Kidney (tissue), 13 donors: ENCODE measurements at regions not wholly inside any gene's neighbourhood (a gene's known extent, or its start where the extent isn't known, plus 50 kb on each side); places are given as distances from the start of the nearest gene placed in this dataset.

Experiments
- DNase-seq, 5 donors: peaks; one replicate each; pipeline ENCODE4 v3.0.0-alpha.2; 2013 to 2020
- FAIRE-seq: peaks from 2 replicates; lab custom pipeline; 2012; peaks lifted over from hg19 to GRCh38; lab: Jason Lieb, UNC
- H3K27ac ChIP-seq, 2 donors: one replicate each; pipeline ENCODE4 v1.7.0; 2013; ENCODE audit warnings: low read depth in 2 of 2, low read length in 2 of 2, inconsistent platforms in 1 of 2
- H3K27me3 ChIP-seq: one replicate; pipeline ENCODE4 v1.7.1; 2013; ENCODE audit warnings: low read length, inconsistent platforms; ENCODE audit not compliant: control insufficient read depth, insufficient read depth
- H3K36me3 ChIP-seq, 3 donors: one replicate each; pipeline versions ENCODE4 v1.7.0 to v1.7.1; 2013; ENCODE audit warnings: low read length in 3 of 3, control low read depth in 1 of 3, inconsistent platforms in 1 of 3; ENCODE audit not compliant: insufficient read depth in 3 of 3, control insufficient read depth in 2 of 3
- H3K4me1 ChIP-seq, 3 donors: one replicate each; pipeline versions ENCODE4 v1.7.0 to v1.7.1; 2013; ENCODE audit warnings: low read length in 3 of 3, inconsistent platforms in 1 of 3, low read depth in 1 of 3; ENCODE audit not compliant: control insufficient read depth in 2 of 3, insufficient read depth in 2 of 3
- H3K4me3 ChIP-seq, 3 donors: one replicate each; pipeline versions ENCODE4 v1.7.0 to v1.8.1; 2013; ENCODE audit warnings: low read length in 3 of 3, control low read depth in 1 of 3, inconsistent platforms in 1 of 3
- H3K9ac ChIP-seq, 3 donors: one replicate each; pipeline versions ENCODE4 v1.7.0 to v1.7.1; 2013; ENCODE audit warnings: low read length in 3 of 3, control low read depth in 1 of 3, inconsistent platforms in 1 of 3
- H3K9me3 ChIP-seq, 3 donors: one replicate each; pipeline versions ENCODE4 v1.7.0 to v1.7.1; 2013; ENCODE audit warnings: low read length in 3 of 3, control low read depth in 1 of 3, inconsistent platforms in 1 of 3; ENCODE audit not compliant: control insufficient read depth in 2 of 3, insufficient read depth in 1 of 3
- CTCF ChIP-seq: IDR thresholded peaks from 3 replicates; pipeline ENCODE4 v1.5.1; 2012; ENCODE audit warnings: mild to moderate bottlenecking, moderate library complexity, borderline replicate concordance; ENCODE audit not compliant: insufficient read depth; ENCODE audit errors: extremely low read depth
- intact Hi-C: fragments of 100-400 bp; cut with DNase I; formaldehyde crosslinking; loops from one replicate; pipeline ENCODE4 v1.11.1; 2022
- donor health status: control.
- donor health status: control.
- donor health status: control.
- donor health status: control.
- donor health status: control.
- donor health status: DM: yes; HTN: yes; CAD: no.
- donor health status: Normal renal cell carcinoma (clear cell type).

- no peaks in the 10 kb centered on the region for H3K9me3 ChIP-seq
- no peak for TF ChIP-seq CTCF
- intact Hi-C loops = no loop called here
- no peaks in the 10 kb centered on the region for H3K36me3 ChIP-seq
- no peaks in the 10 kb centered on the region for H3K27me3 ChIP-seq
- no peak overlapping the region for H3K9ac ChIP-seq
- no peak overlapping the region for H3K27ac ChIP-seq
- H3K4me3 ChIP-seq = no peak overlapping the region
- no peaks in the 10 kb centered on the region for H3K4me1 ChIP-seq
- no peak for FAIRE-seq
- no peak for DNase-seq
Measured at GRCh38 chrX:25941087-25941486, 197.1 kb upstream of the MAGEB18 start.

- no peaks in the 10 kb centered on the region for H3K27me3 ChIP-seq
- no peaks in the 10 kb centered on the region for H3K4me1 ChIP-seq
- H3K27ac ChIP-seq = no peak overlapping the region
- no peak overlapping the region for H3K9ac ChIP-seq
- DNase-seq = no peak
- FAIRE-seq = no peak
- H3K36me3 ChIP-seq = no peaks in the 10 kb centered on the region
- no peak overlapping the region for H3K4me3 ChIP-seq
- intact Hi-C loops = no loop called here
- TF ChIP-seq CTCF = no peak
- no peaks in the 10 kb centered on the region for H3K9me3 ChIP-seq
Measured at GRCh38 chrX:25941559-25942250, 196.4 kb upstream of the MAGEB18 start.

- no peaks in the 10 kb centered on the region for H3K4me1 ChIP-seq
- H3K27ac ChIP-seq = no peak overlapping the region
- DNase-seq (peak in 3 of 5 donors; percentile 4 to 28 (median 7)), FAIRE-seq (no peak)
- no peak overlapping the region for H3K4me3 ChIP-seq
- no peak overlapping the region for H3K9ac ChIP-seq
- TF ChIP-seq CTCF = no peak
- peaks cover 0 to 4% (median 0%) of the 10 kb centered on the region in 3 donors for H3K9me3 ChIP-seq
- no peaks in the 10 kb centered on the region for H3K27me3 ChIP-seq
- intact Hi-C loops = no loop called here
- H3K36me3 ChIP-seq = no peaks in the 10 kb centered on the region
Measured at GRCh38 chrX:25968920-25969319, 169.2 kb upstream of the MAGEB18 start.
